Activated CD8-positive, alpha-beta memory T cell treated with anti-CD3 and anti-CD28 coated beads for 48 hours (primary cell): ENCODE measurements at regions not wholly inside any gene's neighbourhood (a gene's known extent, or its start where the extent isn't known, plus 50 kb on each side); places are given as distances from the start of the nearest gene placed in this dataset.

Source experiments
- DNase-seq, 3 experiments: peaks; one replicate each; pipeline ENCODE4 v3.0.0-alpha.2; 2020; ENCODE audit warnings: low read depth in 2 of 3, low spot score in 2 of 3

- no peak for DNase-seq
Measured at GRCh38 chr1:17930635-17931034, 175.5 kb downstream of the ACTL8 start.

GRCh38 chr1:17932164-17932563 is 175.4 kb upstream of the IGSF21 start:
- no peak for DNase-seq

GRCh38 chr1:17933501-17933900 is 174.1 kb upstream of the IGSF21 start:
- no peak for DNase-seq

GRCh38 chr1:17933971-17934370 is 173.6 kb upstream of the IGSF21 start:
- no peak for DNase-seq

GRCh38 chr1:17935230-17935629 is 172.4 kb upstream of the IGSF21 start:
- DNase-seq, result no peak

- DNase-seq, result no peak
Measured at GRCh38 chr1:17941431-17942189, 166.0 kb upstream of the IGSF21 start.

- no peak for DNase-seq
Measured at GRCh38 chr1:17943506-17943905, 164.1 kb upstream of the IGSF21 start.

GRCh38 chr1:17944646-17945045 is 163.0 kb upstream of the IGSF21 start:
- no peak for DNase-seq

GRCh38 chr1:17946434-17946833 is 161.2 kb upstream of the IGSF21 start:
- no peak for DNase-seq

- DNase-seq, result no peak
Measured at GRCh38 chr1:17948594-17948993, 159.0 kb upstream of the IGSF21 start.

- no peak for DNase-seq
Measured at GRCh38 chr1:17949511-17949910, 158.1 kb upstream of the IGSF21 start.

GRCh38 chr1:17950728-17951127 is 156.9 kb upstream of the IGSF21 start:
- DNase-seq, result no peak

- DNase-seq, result no peak
Measured at GRCh38 chr1:17952506-17952905, 155.1 kb upstream of the IGSF21 start.

GRCh38 chr1:17953921-17954320 is 153.7 kb upstream of the IGSF21 start:
- no peak for DNase-seq

GRCh38 chr1:17955302-17956285 is 152.0 kb upstream of the IGSF21 start:
- no peak for DNase-seq

GRCh38 chr1:17957588-17958267 is 149.9 kb upstream of the IGSF21 start:
- no peak for DNase-seq

GRCh38 chr1:17958704-17959103 is 148.9 kb upstream of the IGSF21 start:
- DNase-seq, result no peak

- no peak for DNase-seq
Measured at GRCh38 chr1:17963513-17963912, 144.1 kb upstream of the IGSF21 start.

GRCh38 chr1:17965515-17966100 is 142.0 kb upstream of the IGSF21 start:
- no peak for DNase-seq

GRCh38 chr1:17966341-17966740 is 141.3 kb upstream of the IGSF21 start:
- DNase-seq, result no peak

GRCh38 chr1:17967623-17968255 is 139.9 kb upstream of the IGSF21 start:
- no peak for DNase-seq
